MM.1S (cell line): ENCODE measurements at regions not wholly inside any gene's neighbourhood (a gene's known extent, or its start where the extent isn't known, plus 50 kb on each side); places are given as distances from the start of the nearest gene placed in this dataset.

Source experiments
- EZH2 ChIP-seq: fragments of 300-600 bp; sonication (generic); optimal IDR thresholded peaks from 2 replicates; pipeline ENCODE3; 2017; ENCODE audit warnings: low read depth, mild to moderate bottlenecking, antibody characterized with exemption, low read length, mixed read lengths
- EZH2phosphoT487 ChIP-seq: fragments of 300-600 bp; sonication (generic); IDR thresholded peaks from 2 replicates; pipeline ENCODE4 v1.6.1; 2018; ENCODE audit warnings: antibody characterized with exemption, low read length
- TF ChIP-seq, protein P1 (sequence below): fragments of 300-600 bp; sonication (generic); IDR thresholded peaks from 2 replicates; pipeline ENCODE4 v1.5.1; 2016; ENCODE audit warnings: antibody characterized with exemption, low read length, mixed read lengths

DNA sequence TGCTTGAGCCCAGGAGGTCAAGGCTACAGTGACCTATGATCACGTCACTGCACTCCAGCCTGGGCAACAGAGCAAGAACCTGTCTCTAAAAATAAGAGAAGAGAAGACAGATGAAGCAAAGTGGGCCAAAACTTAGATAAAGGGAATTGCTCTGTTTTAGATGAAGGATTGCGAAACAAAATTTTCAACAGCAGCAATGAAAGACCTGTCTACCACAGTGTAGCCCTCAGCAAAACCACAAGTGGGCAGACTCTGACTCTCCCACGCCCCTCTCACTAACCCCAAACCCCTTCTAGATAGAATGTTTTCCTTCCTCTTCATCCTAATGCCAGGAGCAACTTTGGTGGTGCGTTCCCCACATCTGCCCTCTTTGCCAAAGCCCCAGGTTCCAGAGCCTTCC is 105.6 kb upstream of the ALDH3B2 start:
- TF ChIP-seq, protein P1, sequence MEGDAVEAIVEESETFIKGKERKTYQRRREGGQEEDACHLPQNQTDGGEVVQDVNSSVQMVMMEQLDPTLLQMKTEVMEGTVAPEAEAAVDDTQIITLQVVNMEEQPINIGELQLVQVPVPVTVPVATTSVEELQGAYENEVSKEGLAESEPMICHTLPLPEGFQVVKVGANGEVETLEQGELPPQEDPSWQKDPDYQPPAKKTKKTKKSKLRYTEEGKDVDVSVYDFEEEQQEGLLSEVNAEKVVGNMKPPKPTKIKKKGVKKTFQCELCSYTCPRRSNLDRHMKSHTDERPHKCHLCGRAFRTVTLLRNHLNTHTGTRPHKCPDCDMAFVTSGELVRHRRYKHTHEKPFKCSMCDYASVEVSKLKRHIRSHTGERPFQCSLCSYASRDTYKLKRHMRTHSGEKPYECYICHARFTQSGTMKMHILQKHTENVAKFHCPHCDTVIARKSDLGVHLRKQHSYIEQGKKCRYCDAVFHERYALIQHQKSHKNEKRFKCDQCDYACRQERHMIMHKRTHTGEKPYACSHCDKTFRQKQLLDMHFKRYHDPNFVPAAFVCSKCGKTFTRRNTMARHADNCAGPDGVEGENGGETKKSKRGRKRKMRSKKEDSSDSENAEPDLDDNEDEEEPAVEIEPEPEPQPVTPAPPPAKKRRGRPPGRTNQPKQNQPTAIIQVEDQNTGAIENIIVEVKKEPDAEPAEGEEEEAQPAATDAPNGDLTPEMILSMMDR, result no peak
- TF ChIP-seq EZH2 (no peak), EZH2phosphoT487 (no peak)
